ENCODE measurements at regions not wholly inside any gene's neighbourhood (a gene's known extent, or its start where the extent isn't known, plus 50 kb on each side); places are given as distances from the start of the nearest gene placed in this dataset.

- TF ChIP-seq CTCF (IDR thresholded peaks at IDR 0.05; ENCODE audit: insufficient read depth, low read depth, low read length) (no peak), EZH2 (IDR thresholded peaks at IDR 0.05; ENCODE audit: insufficient read depth, low read length) (no peak)
These were observed 500.1 kb upstream of the JAG1 start for GRCh38 chr20:11173916-11174315.
